IMR-90 (cell line): ENCODE measurements at regions not wholly inside any gene's neighbourhood (a gene's known extent, or its start where the extent isn't known, plus 50 kb on each side); places are given as distances from the start of the nearest gene placed in this dataset.

ENCODE experiments used
- ATAC-seq: fragments of 200-7000 bp; cut with Tn5 transposase; 2 replicates; pipeline ENCODE4 v1.9.1; 2020; ENCODE audit warnings: low read depth, mild to moderate bottlenecking, moderate library complexity
- BruUV-seq: library from RNA; stranded (reverse); fragments of 400-500 nt; replicated peaks from 2 replicates; lab custom pipeline; 2021; lab: Mats Ljungman, UMichigan
- CTCF ChIA-PET: fragments of 300-600 bp; formaldehyde crosslinking; extraction: SDS; loops from one replicate; lab custom pipeline; 2021; ENCODE audit warnings: antibody characterized with exemption; lab: Yijun Ruan, JAX
- POLR2A ChIA-PET: fragments of 300-600 bp; sonication (Branson Sonifier 250); formaldehyde crosslinking; loops from one replicate; lab custom pipeline; 2022; ENCODE audit warnings: antibody characterized with exemption; ENCODE audit not compliant: unreplicated experiment; lab: Charles Lee
- DNase-seq: peaks from one replicate; pipeline ENCODE4 v3.0.0; 2013
- H2AFZ ChIP-seq: replicated peaks from 2 replicates; pipeline ENCODE3; 2013; ENCODE audit warnings: low read length, mild to moderate bottlenecking; ENCODE audit not compliant: poor library complexity
- H2AK5ac ChIP-seq: 2 replicates; pipeline ENCODE4 v1.6.1; 2013; ENCODE audit warnings: low read depth, low read length, inconsistent platforms
- H2AK9ac ChIP-seq: replicated peaks from 2 replicates; pipeline ENCODE3; 2013; ENCODE audit warnings: mild to moderate bottlenecking, low read depth, low read length, moderate library complexity; ENCODE audit not compliant: poor library complexity
- H2BK120ac ChIP-seq: 2 replicates; pipeline ENCODE4 v1.6.1; 2013; ENCODE audit warnings: low read depth, low read length, inconsistent platforms
- H2BK15ac ChIP-seq: 3 replicates; pipeline ENCODE4 v1.6.1; 2013; ENCODE audit warnings: low read depth, low read length, inconsistent platforms
- H2BK20ac ChIP-seq: 2 replicates; pipeline ENCODE4 v1.6.1; 2013; ENCODE audit warnings: low read depth, mild to moderate bottlenecking, inconsistent platforms, low read length, moderate library complexity
- H2BK5ac ChIP-seq: 2 replicates; pipeline ENCODE4 v1.6.1; 2013; ENCODE audit warnings: mild to moderate bottlenecking, low read depth, low read length, inconsistent platforms; ENCODE audit not compliant: poor library complexity, severe bottlenecking
- H3K14ac ChIP-seq: replicated peaks from 2 replicates; pipeline ENCODE4 v1.6.1; 2013; ENCODE audit warnings: low read depth, low read length, inconsistent platforms
- H3K18ac ChIP-seq: 2 replicates; pipeline ENCODE4 v1.6.1; 2013; ENCODE audit warnings: low read depth, low read length, control low read depth
- H3K23ac ChIP-seq: 2 replicates; pipeline ENCODE4 v1.6.1; 2013; ENCODE audit warnings: low read depth, low read length, inconsistent platforms
- H3K27ac ChIP-seq: 2 replicates; pipeline ENCODE4 v1.5.1; 2013; ENCODE audit warnings: mild to moderate bottlenecking, control low read depth, low read length; ENCODE audit not compliant: insufficient read depth
- H3K27me3 ChIP-seq: 2 replicates; pipeline ENCODE4 v1.6.1; 2013; ENCODE audit warnings: low read length; ENCODE audit not compliant: control insufficient read depth, insufficient read depth
- H3K36me3 ChIP-seq: 2 replicates; pipeline ENCODE4 v1.6.1; 2013; ENCODE audit warnings: low read length, mixed read lengths; ENCODE audit not compliant: control insufficient read depth, insufficient read depth
- H3K4ac ChIP-seq: 2 replicates; pipeline ENCODE4 v1.6.1; 2013; ENCODE audit warnings: low read depth, low read length, inconsistent platforms
- H3K4me1 ChIP-seq: 2 replicates; pipeline ENCODE4 v1.6.1; 2013; ENCODE audit warnings: low read length, mixed read lengths; ENCODE audit not compliant: control insufficient read depth, insufficient read depth
- H3K4me2 ChIP-seq: 2 replicates; pipeline ENCODE4 v1.6.1; 2013; ENCODE audit warnings: low read depth, mild to moderate bottlenecking, control low read depth, low read length, moderate library complexity
- H3K4me3 ChIP-seq: 2 replicates; pipeline ENCODE4 v1.5.1; 2013; ENCODE audit warnings: low read depth, mild to moderate bottlenecking, control low read depth, low read length, moderate library complexity; ENCODE audit not compliant: insufficient read depth
- H3K56ac ChIP-seq: 2 replicates; pipeline ENCODE4 v1.6.1; 2013; ENCODE audit warnings: low read length, inconsistent platforms; ENCODE audit not compliant: insufficient read depth; ENCODE audit errors: extremely low read depth
- H3K79me1 ChIP-seq, 2 experiments: 2 replicates each; pipeline ENCODE4 v1.6.1; 2013; ENCODE audit warnings: low read length in 2 of 2, inconsistent platforms in 1 of 2, low read depth in 1 of 2
- H3K9ac ChIP-seq: 2 replicates; pipeline ENCODE4 v1.6.1; 2013; ENCODE audit warnings: low read depth, low read length, control low read depth
- H3K9me1 ChIP-seq: 2 replicates; pipeline ENCODE4 v1.6.1; 2013; ENCODE audit warnings: low read length, inconsistent platforms; ENCODE audit not compliant: insufficient read depth
- H3K9me3 ChIP-seq: 2 replicates; pipeline ENCODE4 v1.6.1; 2013; ENCODE audit warnings: low read length; ENCODE audit not compliant: control insufficient read depth, insufficient read depth
- H4K20me1 ChIP-seq: 2 replicates; pipeline ENCODE4 v1.6.1; 2013; ENCODE audit warnings: low read length, inconsistent platforms; ENCODE audit not compliant: insufficient read depth
- H4K5ac ChIP-seq: 2 replicates; pipeline ENCODE4 v1.6.1; 2013; ENCODE audit warnings: mild to moderate bottlenecking, low read depth, low read length, control low read depth
- H4K8ac ChIP-seq, 2 experiments: 2 replicates each; pipeline ENCODE4 v1.6.1; 2013; ENCODE audit warnings: low read depth in 2 of 2, low read length in 2 of 2, control low read depth in 1 of 2, inconsistent platforms in 1 of 2
- H4K91ac ChIP-seq: 2 replicates; pipeline ENCODE4 v1.6.1; 2013; ENCODE audit warnings: low read depth, low read length, inconsistent platforms; ENCODE audit not compliant: insufficient read depth
- CTCF ChIP-seq: conservative IDR thresholded peaks from 2 replicates; pipeline ENCODE4 v1.5.1; 2012; ENCODE audit warnings: mild to moderate bottlenecking, low read depth, low read length, improper control_type of control experiment
- MAZ ChIP-seq: IDR thresholded peaks from 2 replicates; pipeline ENCODE4 v1.6.1; 2012; ENCODE audit warnings: low read depth, mild to moderate bottlenecking, low read length, improper control_type of control experiment, moderate library complexity, borderline replicate concordance
- MXI1 ChIP-seq: IDR thresholded peaks from 2 replicates; pipeline ENCODE4 v1.6.1; 2012; ENCODE audit warnings: low read depth, mild to moderate bottlenecking, low read length, moderate library complexity, borderline replicate concordance
- POLR2A ChIP-seq: IDR thresholded peaks from 2 replicates; pipeline ENCODE4 v1.6.1; 2012; ENCODE audit warnings: mild to moderate bottlenecking, low read depth, low read length
- RCOR1 ChIP-seq: IDR thresholded peaks from 2 replicates; pipeline ENCODE4 v1.6.1; 2012; ENCODE audit warnings: mild to moderate bottlenecking, low read length, improper control_type of control experiment; ENCODE audit not compliant: insufficient replicate concordance
- USF2 ChIP-seq: fragments of 150-350 bp; IDR thresholded peaks from 2 replicates; pipeline ENCODE4 v1.6.1; 2017; ENCODE audit warnings: mild to moderate bottlenecking, antibody characterized with exemption, low read length, low read depth
- WGBS, 2 experiments: methylation state at CpG; one replicate each; pipeline versions ENCODE4 v1.1.5 to v1.1.7; 2013; ENCODE audit warnings: missing lambda C conversion rate in 2 of 2; ENCODE audit not compliant: insufficient read length in 1 of 2; ENCODE audit errors: extremely low coverage in 2 of 2; 5-methylcytosine and 5-hydroxymethylcytosine counted together
- dilution Hi-C: fragments of 300-500 bp; cut with HindIII; formaldehyde crosslinking; loops from one replicate; pipeline ENCODE4 v1.14.3; 2018; ENCODE audit warnings: low sequenced_read_pairs; ENCODE audit not compliant: unreplicated experiment
- in situ Hi-C: fragments of 300-500 bp; cut with MboI; formaldehyde crosslinking; loops from 3 replicates; pipeline ENCODE4 v1.14.3; 2019; ENCODE audit warnings: low sequenced_read_pairs, inconsistent platforms, mixed read lengths
- intact Hi-C: fragments of 100-400 bp; cut with micrococcal nuclease; formaldehyde crosslinking; loops from 2 replicates; pipeline ENCODE4 v1.10.0; 2022

- TF ChIP-seq USF2, result no peak
- no peak for TF ChIP-seq POLR2A
Observed at GRCh38 chr4:126976850-126977632, 655.7 kb upstream of the INTU start (continued).

- no TSS peak for BruUV-seq
- no peak overlapping the region for H2BK5ac ChIP-seq
- peaks cover 2% of the 10 kb centered on the region; the same call in 1 of the 2 replicates for H3K9me3 ChIP-seq
- no peak overlapping the region for H3K4me3 ChIP-seq
- no peaks in the 10 kb centered on the region; the same call in 1 of the 2 replicates for H3K4me1 ChIP-seq
- intact Hi-C loops, result no loop called here
- no peak overlapping the region for H2AK9ac ChIP-seq
- H3K36me3 ChIP-seq, result no peaks in the 10 kb centered on the region
- H3K18ac ChIP-seq, result no peak overlapping the region
- H3K27ac ChIP-seq, result no peak overlapping the region
- H3K14ac ChIP-seq, result no peak overlapping the region
- no peak overlapping the region for H2AK5ac ChIP-seq
- no peak overlapping the region for H4K5ac ChIP-seq
- H3K23ac ChIP-seq, result no peak overlapping the region
- no peak overlapping the region for H4K91ac ChIP-seq
- no peak overlapping the region for H3K56ac ChIP-seq
- in situ Hi-C loops, result no loop called here
- DNase-seq, result no peak
- no peak overlapping the region for H4K8ac ChIP-seq
- ATAC-seq, result no peak
- H4K20me1 ChIP-seq, result no peaks in the 10 kb centered on the region
- H2BK20ac ChIP-seq, result no peak overlapping the region
- dilution Hi-C loops, result no loop called here
- no peaks in the 10 kb centered on the region for H3K9me1 ChIP-seq
- no peak overlapping the region for H2BK15ac ChIP-seq
- no peak overlapping the region for H3K4me2 ChIP-seq
- POLR2A ChIA-PET, result no interaction called here
- no peaks in the 10 kb centered on the region for H3K27me3 ChIP-seq
- TF ChIP-seq RCOR1 (no peak), MAZ (no peak), CTCF (no peak), MXI1 (no peak)
- H2AFZ ChIP-seq, result no peak overlapping the region
- H3K79me1 ChIP-seq, result no peaks in the 10 kb centered on the region
- H2BK120ac ChIP-seq, result no peak overlapping the region
- H3K4ac ChIP-seq, result no peak overlapping the region
- CTCF ChIA-PET, result no interaction called here
- no peak overlapping the region for H3K9ac ChIP-seq
- no CpG with 5 or more reads among the region's 1 CpG for WGBS, 2 experiments
Observed at GRCh38 chr4:126986005-126986404, 646.8 kb upstream of the INTU start.
